GM23338 (cell line): ENCODE measurements at regions not wholly inside any gene's neighbourhood (a gene's known extent, or its start where the extent isn't known, plus 50 kb on each side); places are given as distances from the start of the nearest gene placed in this dataset.

Source experiments
- ATAC-seq: fragments of 200-7000 bp; cut with Tn5 transposase; 3 replicates; pipeline ENCODE4 v1.9.1; 2020
- DNase-seq: peaks from one replicate; pipeline ENCODE4 v3.0.0-alpha.2; 2015; ENCODE audit warnings: low spot score
- H2AFZ ChIP-seq: fragments of 200-600 bp; sonication (generic); 2 replicates; pipeline ENCODE4 v1.8.0; 2016; ENCODE audit warnings: antibody characterized with exemption, mild to moderate bottlenecking, moderate library complexity
- H3F3A ChIP-seq: fragments of 200-600 bp; sonication (generic); replicated peaks from 2 replicates; pipeline ENCODE4 v1.8.0; 2017; ENCODE audit warnings: antibody characterized with exemption, mixed run types, low read depth
- H3K27ac ChIP-seq: fragments of 200-600 bp; sonication (generic); 2 replicates; pipeline ENCODE4 v1.6.1; 2016; ENCODE audit warnings: low read depth
- H3K27me3 ChIP-seq: fragments of 200-600 bp; sonication (generic); 2 replicates; pipeline ENCODE4 v1.8.0; 2016; ENCODE audit warnings: mild to moderate bottlenecking, mixed run types, moderate library complexity; ENCODE audit not compliant: insufficient read depth
- H3K36me3 ChIP-seq: fragments of 200-600 bp; sonication (generic); 2 replicates; pipeline ENCODE4 v1.8.0; 2016; ENCODE audit warnings: mild to moderate bottlenecking; ENCODE audit not compliant: insufficient read depth
- H3K4me1 ChIP-seq: fragments of 200-600 bp; sonication (generic); 2 replicates; pipeline ENCODE4 v1.8.0; 2016; ENCODE audit warnings: mild to moderate bottlenecking, moderate library complexity; ENCODE audit not compliant: insufficient read depth
- H3K4me2 ChIP-seq: fragments of 200-600 bp; sonication (generic); 2 replicates; pipeline ENCODE4 v1.7.1; 2017; ENCODE audit warnings: mixed run types
- H3K4me3 ChIP-seq: fragments of 200-600 bp; sonication (generic); 2 replicates; pipeline ENCODE4 v1.6.1; 2016; ENCODE audit warnings: mixed run types
- H3K79me2 ChIP-seq: fragments of 200-600 bp; sonication (generic); replicated peaks from 2 replicates; pipeline ENCODE4 v1.8.0; 2017; ENCODE audit warnings: mild to moderate bottlenecking; ENCODE audit not compliant: insufficient read depth
- H3K9me2 ChIP-seq: fragments of 200-600 bp; sonication (generic); 2 replicates; pipeline ENCODE4 v1.8.0; 2017; ENCODE audit not compliant: insufficient read depth
- H4K20me1 ChIP-seq: fragments of 200-600 bp; sonication (generic); replicated peaks from 2 replicates; pipeline ENCODE4 v1.8.0; 2017; ENCODE audit warnings: mild to moderate bottlenecking; ENCODE audit not compliant: insufficient read depth
- H3K27ac Mint-ChIP-seq: 2 replicates; pipeline ENCODE4 v1.8.0; 2020; ENCODE audit warnings: inconsistent platforms, mild to moderate bottlenecking, moderate library complexity, mixed read lengths
- H3K27me3 Mint-ChIP-seq: 3 replicates; pipeline ENCODE4 v1.8.0; 2022; ENCODE audit warnings: low read depth, mild to moderate bottlenecking, moderate library complexity, mixed read lengths, inconsistent platforms; ENCODE audit not compliant: insufficient read depth, poor library complexity
- H3K36me3 Mint-ChIP-seq: 3 replicates; pipeline ENCODE4 v1.8.0; 2021; ENCODE audit warnings: low read depth, mild to moderate bottlenecking, inconsistent platforms, moderate library complexity, mixed read lengths
- H3K4me1 Mint-ChIP-seq: 3 replicates; pipeline ENCODE4 v1.8.0; 2020; ENCODE audit warnings: mild to moderate bottlenecking, inconsistent platforms, mixed read lengths
- H3K4me3 Mint-ChIP-seq: 3 replicates; pipeline ENCODE4 v1.8.0; 2021; ENCODE audit warnings: moderate library complexity, mild to moderate bottlenecking, inconsistent platforms, mixed read lengths
- H3K9me3 Mint-ChIP-seq: 3 replicates; pipeline ENCODE4 v1.8.0; 2020; ENCODE audit warnings: moderate library complexity, mild to moderate bottlenecking, inconsistent platforms, mixed read lengths
- CREB1 ChIP-seq: fragments of 250-450 bp; sonication (Bioruptor Pico); IDR thresholded peaks from 2 replicates; pipeline ENCODE4 v1.5.0; 2020; ENCODE audit warnings: low read depth, mild to moderate bottlenecking, moderate library complexity
- EZH2 ChIP-seq: fragments of 200-600 bp; sonication (generic); IDR thresholded peaks from one replicate; pipeline ENCODE4 v1.8.0; 2017; ENCODE audit warnings: antibody characterized with exemption, mild to moderate bottlenecking, low read depth; ENCODE audit not compliant: unreplicated experiment
- NANOG ChIP-seq: IDR thresholded peaks from 2 replicates; pipeline ENCODE4 v1.6.1; 2016; ENCODE audit warnings: antibody characterized with exemption, borderline replicate concordance
- POLR2AphosphoS5 ChIP-seq: IDR thresholded peaks from 2 replicates; pipeline ENCODE4 v1.6.1; 2016; ENCODE audit warnings: antibody characterized with exemption, low read depth
- ZNF331 ChIP-seq: fragments of 250-450 bp; sonication (Bioruptor Pico); IDR thresholded peaks from 2 replicates; pipeline ENCODE4 v1.5.0; 2020; ENCODE audit warnings: low read depth, mild to moderate bottlenecking, moderate library complexity
- TF ChIP-seq, protein P1 (sequence below): IDR thresholded peaks from one replicate; pipeline ENCODE4 v1.6.1; 2018; ENCODE audit warnings: antibody characterized with exemption; ENCODE audit not compliant: unreplicated experiment
- TF ChIP-seq, protein P2 (sequence below), 2 experiments: fragments of 200-600 bp in 1 of 2; sonication (generic) in 1 of 2; conservative IDR thresholded peaks; 2 replicates each; pipeline versions ENCODE4 v1.5.1 to v1.6.1; 2016 to 2017; ENCODE audit warnings: antibody characterized with exemption in 2 of 2, low read depth in 2 of 2, mild to moderate bottlenecking in 2 of 2, moderate library complexity in 1 of 2

DNA sequence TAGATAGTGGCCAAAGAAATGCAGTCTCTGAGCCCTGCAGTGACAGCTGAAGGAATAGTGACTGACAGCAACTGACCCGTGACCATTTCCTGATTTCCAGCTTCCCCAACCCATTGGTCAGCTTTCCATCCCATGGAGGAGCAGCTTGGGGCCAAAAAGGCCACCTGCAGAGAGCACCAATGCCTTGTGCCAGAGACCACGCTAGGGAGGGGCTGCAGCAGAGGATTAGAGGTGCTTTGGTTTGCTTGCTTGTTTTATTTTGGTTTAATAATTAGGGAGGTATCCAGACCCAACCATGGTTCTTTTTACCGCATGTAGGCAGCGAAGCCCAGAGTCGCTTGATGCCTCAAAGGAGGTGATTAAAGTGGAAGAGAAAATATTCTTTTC, 61.3 kb upstream of the SIAH1 start:
- Histone ChIP-seq H3K9me2 (no peaks in the 10 kb centered on the region), H3K4me2 (no peak overlapping the region), H3K4me1 (no peaks in the 10 kb centered on the region), H3K27me3 (no peaks in the 10 kb centered on the region), H3K4me3 (no peak overlapping the region), H4K20me1 (no peaks in the 10 kb centered on the region), H3F3A (no peaks in the 10 kb centered on the region), H3K27ac (no peak overlapping the region), H3K79me2 (no peaks in the 10 kb centered on the region), H2AFZ (no peak overlapping the region; the same call in 1 of the 2 replicates), H3K36me3 (no peaks in the 10 kb centered on the region)
- Mint-ChIP-seq H3K27me3 (peaks cover 5% of the 10 kb centered on the region), H3K9me3 (no peaks in the 10 kb centered on the region), H3K27ac (no peak overlapping the region), H3K4me3 (no peak overlapping the region), H3K36me3 (no peaks in the 10 kb centered on the region), H3K4me1 (peaks cover 4% of the 10 kb centered on the region)
- TF ChIP-seq, protein P1, sequence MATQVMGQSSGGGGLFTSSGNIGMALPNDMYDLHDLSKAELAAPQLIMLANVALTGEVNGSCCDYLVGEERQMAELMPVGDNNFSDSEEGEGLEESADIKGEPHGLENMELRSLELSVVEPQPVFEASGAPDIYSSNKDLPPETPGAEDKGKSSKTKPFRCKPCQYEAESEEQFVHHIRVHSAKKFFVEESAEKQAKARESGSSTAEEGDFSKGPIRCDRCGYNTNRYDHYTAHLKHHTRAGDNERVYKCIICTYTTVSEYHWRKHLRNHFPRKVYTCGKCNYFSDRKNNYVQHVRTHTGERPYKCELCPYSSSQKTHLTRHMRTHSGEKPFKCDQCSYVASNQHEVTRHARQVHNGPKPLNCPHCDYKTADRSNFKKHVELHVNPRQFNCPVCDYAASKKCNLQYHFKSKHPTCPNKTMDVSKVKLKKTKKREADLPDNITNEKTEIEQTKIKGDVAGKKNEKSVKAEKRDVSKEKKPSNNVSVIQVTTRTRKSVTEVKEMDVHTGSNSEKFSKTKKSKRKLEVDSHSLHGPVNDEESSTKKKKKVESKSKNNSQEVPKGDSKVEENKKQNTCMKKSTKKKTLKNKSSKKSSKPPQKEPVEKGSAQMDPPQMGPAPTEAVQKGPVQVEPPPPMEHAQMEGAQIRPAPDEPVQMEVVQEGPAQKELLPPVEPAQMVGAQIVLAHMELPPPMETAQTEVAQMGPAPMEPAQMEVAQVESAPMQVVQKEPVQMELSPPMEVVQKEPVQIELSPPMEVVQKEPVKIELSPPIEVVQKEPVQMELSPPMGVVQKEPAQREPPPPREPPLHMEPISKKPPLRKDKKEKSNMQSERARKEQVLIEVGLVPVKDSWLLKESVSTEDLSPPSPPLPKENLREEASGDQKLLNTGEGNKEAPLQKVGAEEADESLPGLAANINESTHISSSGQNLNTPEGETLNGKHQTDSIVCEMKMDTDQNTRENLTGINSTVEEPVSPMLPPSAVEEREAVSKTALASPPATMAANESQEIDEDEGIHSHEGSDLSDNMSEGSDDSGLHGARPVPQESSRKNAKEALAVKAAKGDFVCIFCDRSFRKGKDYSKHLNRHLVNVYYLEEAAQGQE = no peak
- TF ChIP-seq ZNF331 (CRISPR knock-in tag) (no peak), NANOG (no peak), CREB1 (CRISPR knock-in tag) (no peak)
- TF ChIP-seq, protein P2, sequence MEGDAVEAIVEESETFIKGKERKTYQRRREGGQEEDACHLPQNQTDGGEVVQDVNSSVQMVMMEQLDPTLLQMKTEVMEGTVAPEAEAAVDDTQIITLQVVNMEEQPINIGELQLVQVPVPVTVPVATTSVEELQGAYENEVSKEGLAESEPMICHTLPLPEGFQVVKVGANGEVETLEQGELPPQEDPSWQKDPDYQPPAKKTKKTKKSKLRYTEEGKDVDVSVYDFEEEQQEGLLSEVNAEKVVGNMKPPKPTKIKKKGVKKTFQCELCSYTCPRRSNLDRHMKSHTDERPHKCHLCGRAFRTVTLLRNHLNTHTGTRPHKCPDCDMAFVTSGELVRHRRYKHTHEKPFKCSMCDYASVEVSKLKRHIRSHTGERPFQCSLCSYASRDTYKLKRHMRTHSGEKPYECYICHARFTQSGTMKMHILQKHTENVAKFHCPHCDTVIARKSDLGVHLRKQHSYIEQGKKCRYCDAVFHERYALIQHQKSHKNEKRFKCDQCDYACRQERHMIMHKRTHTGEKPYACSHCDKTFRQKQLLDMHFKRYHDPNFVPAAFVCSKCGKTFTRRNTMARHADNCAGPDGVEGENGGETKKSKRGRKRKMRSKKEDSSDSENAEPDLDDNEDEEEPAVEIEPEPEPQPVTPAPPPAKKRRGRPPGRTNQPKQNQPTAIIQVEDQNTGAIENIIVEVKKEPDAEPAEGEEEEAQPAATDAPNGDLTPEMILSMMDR (conservative IDR thresholded peaks at IDR 0.05; ENCODE audit: low read depth in 2 of 2) = no peak
- ATAC-seq (no peak; the same call in 2 of the 3 replicates), DNase-seq (no peak)

DNA sequence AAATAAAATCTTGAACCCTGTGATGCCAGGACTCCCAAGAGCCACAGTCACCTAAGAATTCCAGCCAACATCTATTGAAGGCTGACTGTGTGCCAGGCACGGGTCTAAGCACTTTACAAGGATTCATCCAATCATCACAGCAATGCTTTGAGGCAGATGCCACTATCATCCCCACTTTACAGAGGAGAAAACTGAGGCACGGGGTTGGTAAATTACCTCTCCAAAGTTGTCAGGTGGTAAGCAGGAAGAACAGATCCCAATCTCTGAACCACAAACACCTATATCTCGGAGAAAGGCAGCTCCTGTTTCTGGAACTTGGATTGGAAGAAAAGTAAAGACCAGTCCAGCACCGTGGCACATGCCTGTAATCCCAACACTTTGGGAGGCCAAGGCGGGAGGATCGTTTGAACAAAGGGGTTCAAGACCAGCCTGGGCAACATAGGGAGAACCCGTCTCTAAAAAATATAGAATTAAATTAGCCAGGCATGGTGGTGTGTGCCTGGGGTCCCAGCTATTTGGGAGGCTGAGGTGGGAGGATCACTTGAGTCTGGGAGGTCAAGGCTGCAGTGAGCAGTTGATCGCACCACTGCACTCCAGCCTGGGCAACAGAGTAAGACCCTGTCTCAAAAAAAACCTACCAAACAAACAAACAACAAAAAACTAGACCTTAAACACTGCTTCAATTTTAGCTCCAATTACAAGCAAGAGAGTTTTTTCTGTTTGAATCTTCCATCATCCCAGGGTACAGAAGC, 60.7 kb upstream of the SIAH1 start:
- no peak overlapping the region for H3K4me2 ChIP-seq
- no peak overlapping the region; the same call in 1 of the 2 replicates for H2AFZ ChIP-seq
- H3K36me3 Mint-ChIP-seq = no peaks in the 10 kb centered on the region

More for the DNA sequence above, 60.7 kb upstream of the SIAH1 start:
- ATAC-seq (no peak), DNase-seq (no peak)
- H3K4me1 Mint-ChIP-seq = peaks cover 4% of the 10 kb centered on the region
- no peak overlapping the region for H3K4me3 Mint-ChIP-seq
- H3K36me3 ChIP-seq = no peaks in the 10 kb centered on the region
- no peak overlapping the region for H3K27ac ChIP-seq
- H3K9me3 Mint-ChIP-seq = no peaks in the 10 kb centered on the region
- no peaks in the 10 kb centered on the region for H3K79me2 ChIP-seq
- H3K9me2 ChIP-seq = no peaks in the 10 kb centered on the region
- no peaks in the 10 kb centered on the region for H3K27me3 ChIP-seq
- no peak for TF ChIP-seq POLR2AphosphoS5
- TF ChIP-seq ZNF331 (CRISPR knock-in tag) = no peak
- no peak for TF ChIP-seq EZH2
- H4K20me1 ChIP-seq = no peaks in the 10 kb centered on the region
- no peak overlapping the region for H3K27ac Mint-ChIP-seq
- no peak overlapping the region for H3K4me3 ChIP-seq
- no peaks in the 10 kb centered on the region for H3K4me1 ChIP-seq
- peaks cover 7% of the 10 kb centered on the region for H3K27me3 Mint-ChIP-seq
- no peaks in the 10 kb centered on the region for H3F3A ChIP-seq
